ENCODE measurements at regions not wholly inside any gene's neighbourhood (a gene's known extent, or its start where the extent isn't known, plus 50 kb on each side); places are given as distances from the start of the nearest gene placed in this dataset.

DNA sequence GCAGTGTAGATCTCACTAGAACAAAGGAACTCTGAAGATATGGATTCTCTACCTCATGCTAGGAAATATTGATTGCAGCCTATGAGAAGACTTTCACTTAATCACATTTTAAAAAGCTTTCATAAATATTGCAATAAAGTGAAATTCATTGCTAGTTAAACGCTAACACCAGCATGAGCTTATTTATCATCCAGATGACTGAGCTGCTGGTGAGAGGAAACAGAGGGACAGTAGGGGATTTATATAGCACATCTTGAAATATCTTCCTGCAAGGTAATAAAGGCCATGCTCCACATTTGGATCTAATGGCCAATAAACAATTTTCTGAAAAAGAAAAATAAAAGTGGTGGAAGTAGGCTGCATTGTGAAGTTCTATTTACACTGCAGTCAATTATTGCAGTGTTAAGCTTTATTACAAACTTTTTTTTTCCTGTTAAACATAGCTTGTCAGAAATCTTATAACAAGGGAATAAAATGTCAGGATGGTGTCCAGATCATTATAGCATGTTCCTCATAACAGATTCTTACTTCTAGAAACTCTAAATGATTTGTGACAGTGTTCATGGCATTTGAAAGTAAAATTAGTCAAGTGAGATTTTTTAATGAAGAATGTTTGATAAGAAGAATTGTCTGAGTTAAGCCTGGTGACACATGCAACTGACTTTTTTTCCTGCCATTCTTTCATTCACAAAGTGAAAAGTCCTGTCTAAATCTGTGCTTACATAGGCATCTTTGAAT lies 342.6 kb downstream of the DMAC1 start:
- H3K36me3 Mint-ChIP-seq (ENCODE audit: low read depth, unreplicated experiment) = no peaks in the 10 kb centered on the region

DNA sequence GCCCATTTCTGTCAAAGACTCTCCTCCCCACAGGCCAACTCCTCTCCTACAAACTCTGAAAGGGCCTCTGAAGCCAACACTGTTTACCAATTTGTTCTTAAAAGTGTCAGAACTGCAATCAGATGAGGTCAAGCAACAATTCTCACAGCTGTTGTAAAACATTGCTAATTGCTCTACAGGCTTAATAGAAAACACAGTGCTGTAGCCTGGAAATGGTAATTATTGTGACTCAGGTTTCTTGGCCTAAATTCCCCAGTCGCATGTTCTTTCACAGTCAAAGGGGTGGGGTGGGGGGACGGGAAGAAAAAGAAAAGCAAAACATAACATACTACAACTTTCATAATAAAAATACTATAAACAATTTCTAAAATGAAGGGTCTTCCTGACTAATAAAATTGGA lies 343.2 kb downstream of the DMAC1 start:
- H3K4me3 ChIP-seq (ENCODE audit: insufficient read depth, low read depth, low read length) = no peak overlapping the region
- H3K27ac ChIP-seq (ENCODE audit: low read depth, low read length) = no peak overlapping the region
- H3K9me3 ChIP-seq (ENCODE audit: insufficient read depth, low read depth, low read length) = no peaks in the 10 kb centered on the region
- H3K79me2 ChIP-seq (ENCODE audit: insufficient read depth, low read length) = no peaks in the 10 kb centered on the region
- H3K9ac ChIP-seq (ENCODE audit: low read length) = no peak overlapping the region
- H3K9me3 Mint-ChIP-seq (ENCODE audit: unreplicated experiment) = peaks cover 2% of the 10 kb centered on the region
- no peaks in the 10 kb centered on the region for H3K36me3 ChIP-seq (ENCODE audit: insufficient read depth, low read length)
- H3K36me3 Mint-ChIP-seq (ENCODE audit: low read depth, unreplicated experiment) = no peaks in the 10 kb centered on the region
- H3K27me3 Mint-ChIP-seq (ENCODE audit: low read depth, unreplicated experiment) = no peaks in the 10 kb centered on the region
- no peak overlapping the region for H3K4me2 ChIP-seq (ENCODE audit: low read length)
- H3K4me3 Mint-ChIP-seq (ENCODE audit: unreplicated experiment) = no peak overlapping the region
- H3K27me3 ChIP-seq (ENCODE audit: insufficient read depth, low read length) = no peaks in the 10 kb centered on the region
- H2AFZ ChIP-seq (ENCODE audit: low read depth, low read length) = no peak overlapping the region
- H3K4me1 Mint-ChIP-seq (ENCODE audit: low read depth, unreplicated experiment) = peaks cover 8% of the 10 kb centered on the region
- no peaks in the 10 kb centered on the region for H4K20me1 ChIP-seq (ENCODE audit: insufficient read depth, low read length)
- FAIRE-seq (no peak), DNase-seq (ENCODE audit: low read depth) (no peak)
- TF ChIP-seq, protein P1, sequence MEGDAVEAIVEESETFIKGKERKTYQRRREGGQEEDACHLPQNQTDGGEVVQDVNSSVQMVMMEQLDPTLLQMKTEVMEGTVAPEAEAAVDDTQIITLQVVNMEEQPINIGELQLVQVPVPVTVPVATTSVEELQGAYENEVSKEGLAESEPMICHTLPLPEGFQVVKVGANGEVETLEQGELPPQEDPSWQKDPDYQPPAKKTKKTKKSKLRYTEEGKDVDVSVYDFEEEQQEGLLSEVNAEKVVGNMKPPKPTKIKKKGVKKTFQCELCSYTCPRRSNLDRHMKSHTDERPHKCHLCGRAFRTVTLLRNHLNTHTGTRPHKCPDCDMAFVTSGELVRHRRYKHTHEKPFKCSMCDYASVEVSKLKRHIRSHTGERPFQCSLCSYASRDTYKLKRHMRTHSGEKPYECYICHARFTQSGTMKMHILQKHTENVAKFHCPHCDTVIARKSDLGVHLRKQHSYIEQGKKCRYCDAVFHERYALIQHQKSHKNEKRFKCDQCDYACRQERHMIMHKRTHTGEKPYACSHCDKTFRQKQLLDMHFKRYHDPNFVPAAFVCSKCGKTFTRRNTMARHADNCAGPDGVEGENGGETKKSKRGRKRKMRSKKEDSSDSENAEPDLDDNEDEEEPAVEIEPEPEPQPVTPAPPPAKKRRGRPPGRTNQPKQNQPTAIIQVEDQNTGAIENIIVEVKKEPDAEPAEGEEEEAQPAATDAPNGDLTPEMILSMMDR (IDR thresholded peaks at IDR 0.05; ENCODE audit: insufficient read depth, low read depth, low read length) = no peak
- TF ChIP-seq EZH2 (IDR thresholded peaks at IDR 0.05; ENCODE audit: insufficient read depth, low read length) = no peak
- H3K27ac Mint-ChIP-seq (ENCODE audit: unreplicated experiment) = no peak overlapping the region
- no peaks in the 10 kb centered on the region for H3K4me1 ChIP-seq (ENCODE audit: insufficient read depth, low read length)

More for the DNA sequence above, 342.6 kb downstream of the DMAC1 start:
- H3K79me2 ChIP-seq (ENCODE audit: insufficient read depth, low read length) = no peaks in the 10 kb centered on the region
- Mint-ChIP-seq H3K4me1 (ENCODE audit: low read depth, unreplicated experiment) (peaks cover 7% of the 10 kb centered on the region), H3K4me3 (ENCODE audit: unreplicated experiment) (no peak overlapping the region), H3K27me3 (ENCODE audit: low read depth, unreplicated experiment) (no peaks in the 10 kb centered on the region), H3K9me3 (ENCODE audit: unreplicated experiment) (peaks cover under 1% of the 10 kb centered on the region), H3K27ac (ENCODE audit: unreplicated experiment) (no peak overlapping the region)
- no peaks in the 10 kb centered on the region for H3K4me1 ChIP-seq (ENCODE audit: insufficient read depth, low read length)
- TF ChIP-seq, protein P1 (IDR thresholded peaks at IDR 0.05; ENCODE audit: insufficient read depth, low read depth, low read length) = no peak
- TF ChIP-seq EZH2 (IDR thresholded peaks at IDR 0.05; ENCODE audit: insufficient read depth, low read length) = no peak
- H3K9me3 ChIP-seq (ENCODE audit: insufficient read depth, low read depth, low read length) = no peaks in the 10 kb centered on the region
- H3K27me3 ChIP-seq (ENCODE audit: insufficient read depth, low read length) = no peaks in the 10 kb centered on the region
- DNase-seq (ENCODE audit: low read depth) (no peak), FAIRE-seq (no peak)
- no peak overlapping the region for H3K27ac ChIP-seq (ENCODE audit: low read depth, low read length)
- no peak overlapping the region for H2AFZ ChIP-seq (ENCODE audit: low read depth, low read length)
- no peak overlapping the region for H3K9ac ChIP-seq (ENCODE audit: low read length)
- no peaks in the 10 kb centered on the region for H4K20me1 ChIP-seq (ENCODE audit: insufficient read depth, low read length)
- H3K36me3 ChIP-seq (ENCODE audit: insufficient read depth, low read length) = no peaks in the 10 kb centered on the region
- no peak overlapping the region for H3K4me2 ChIP-seq (ENCODE audit: low read length)
- no peak overlapping the region for H3K4me3 ChIP-seq (ENCODE audit: insufficient read depth, low read depth, low read length)

DNA sequence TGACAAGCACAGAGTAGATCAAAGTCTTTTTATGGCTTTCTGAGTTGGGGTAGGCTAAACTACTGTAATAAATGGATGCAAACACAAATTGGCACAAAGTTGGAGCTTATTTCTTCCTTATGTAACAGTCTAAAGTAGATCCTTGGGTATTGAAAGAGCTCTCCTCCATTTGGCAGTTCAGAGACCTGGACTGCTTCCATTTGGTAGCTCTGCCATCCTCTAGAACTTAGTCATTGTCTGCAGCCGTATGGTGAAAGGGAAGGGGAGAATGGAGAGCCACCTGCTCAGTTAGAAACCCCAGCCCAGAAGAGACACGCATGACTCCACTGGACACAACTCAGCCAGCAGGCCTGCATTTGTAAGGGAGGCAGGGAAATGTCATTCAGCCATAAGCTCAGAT lies 345.0 kb downstream of the DMAC1 start:
- H4K20me1 ChIP-seq (ENCODE audit: insufficient read depth, low read length) = no peaks in the 10 kb centered on the region
- H3K27ac ChIP-seq (ENCODE audit: low read depth, low read length) = no peak overlapping the region
- no peak overlapping the region for H3K4me3 Mint-ChIP-seq (ENCODE audit: unreplicated experiment)
- H3K9me3 Mint-ChIP-seq (ENCODE audit: unreplicated experiment) = peaks cover 2% of the 10 kb centered on the region
- no peaks in the 10 kb centered on the region for H3K27me3 ChIP-seq (ENCODE audit: insufficient read depth, low read length)
- FAIRE-seq (no peak), DNase-seq (ENCODE audit: low read depth) (no peak)
- no peaks in the 10 kb centered on the region for H3K36me3 ChIP-seq (ENCODE audit: insufficient read depth, low read length)
- no peak overlapping the region for H2AFZ ChIP-seq (ENCODE audit: low read depth, low read length)
- H3K4me3 ChIP-seq (ENCODE audit: insufficient read depth, low read depth, low read length) = no peak overlapping the region
- H3K4me1 Mint-ChIP-seq (ENCODE audit: low read depth, unreplicated experiment) = peaks cover 8% of the 10 kb centered on the region
- H3K27me3 Mint-ChIP-seq (ENCODE audit: low read depth, unreplicated experiment) = no peaks in the 10 kb centered on the region
- no peaks in the 10 kb centered on the region for H3K4me1 ChIP-seq (ENCODE audit: insufficient read depth, low read length)
- H3K4me2 ChIP-seq (ENCODE audit: low read length) = no peak overlapping the region
- no peaks in the 10 kb centered on the region for H3K9me3 ChIP-seq (ENCODE audit: insufficient read depth, low read depth, low read length)
- TF ChIP-seq EZH2 (IDR thresholded peaks at IDR 0.05; ENCODE audit: insufficient read depth, low read length) = no peak
- TF ChIP-seq, protein P1 (IDR thresholded peaks at IDR 0.05; ENCODE audit: insufficient read depth, low read depth, low read length) = no peak
- no peaks in the 10 kb centered on the region for H3K79me2 ChIP-seq (ENCODE audit: insufficient read depth, low read length)
- no peak overlapping the region for H3K27ac Mint-ChIP-seq (ENCODE audit: unreplicated experiment)
- H3K9ac ChIP-seq (ENCODE audit: low read length) = no peak overlapping the region
- H3K36me3 Mint-ChIP-seq (ENCODE audit: low read depth, unreplicated experiment) = no peaks in the 10 kb centered on the region

All from astrocyte (in vitro differentiated cells and primary cell).